Stimulated activated CD4-positive, alpha-beta T cell treated with anti-CD3 and anti-CD28 coated beads, Interleukin-12 subunit alpha, Interleukin-12 subunit beta, amount 100 ng/mL, for 24 hours (primary cell): ENCODE measurements at regions not wholly inside any gene's neighbourhood (a gene's known extent, or its start where the extent isn't known, plus 50 kb on each side); places are given as distances from the start of the nearest gene placed in this dataset.

Source experiments
- DNase-seq, 2 experiments: peaks; one replicate each; pipeline ENCODE4 v3.0.0-alpha.2; 2020; ENCODE audit warnings: low read depth in 2 of 2

GRCh38 chr20:56835829-56836550, 206.9 kb downstream of the TFAP2C start:
- no peak for DNase-seq

GRCh38 chr20:56839222-56839621, 210.1 kb downstream of the TFAP2C start:
- no peak for DNase-seq

- no peak for DNase-seq
Observed at GRCh38 chr20:56839786-56840185, 210.7 kb downstream of the TFAP2C start.

GRCh38 chr20:56840716-56841261, 211.7 kb downstream of the TFAP2C start:
- no peak for DNase-seq

GRCh38 chr20:56841346-56841908, 212.3 kb downstream of the TFAP2C start:
- DNase-seq, result no peak

GRCh38 chr20:56842056-56842455, 212.9 kb downstream of the TFAP2C start:
- no peak for DNase-seq

GRCh38 chr20:56843386-56843785, 214.3 kb downstream of the TFAP2C start:
- no peak for DNase-seq

GRCh38 chr20:56843817-56844216, 214.7 kb downstream of the TFAP2C start:
- DNase-seq, result no peak

- no peak for DNase-seq
Observed at GRCh38 chr20:56845546-56846086, 216.5 kb downstream of the TFAP2C start.

- DNase-seq, result no peak
Observed at GRCh38 chr20:56848561-56848960, 219.5 kb downstream of the TFAP2C start.

- no peak for DNase-seq
Observed at GRCh38 chr20:56851552-56851951, 222.4 kb downstream of the TFAP2C start.

GRCh38 chr20:56855708-56856107, 226.6 kb downstream of the TFAP2C start:
- DNase-seq, result no peak

- no peak for DNase-seq
Observed at GRCh38 chr20:56857950-56858349, 228.8 kb downstream of the TFAP2C start.

GRCh38 chr20:56859039-56859800, 230.1 kb downstream of the TFAP2C start:
- DNase-seq, result no peak

- DNase-seq, result no peak
Observed at GRCh38 chr20:56859801-56860261, 230.7 kb downstream of the TFAP2C start.

GRCh38 chr20:56860413-56860812, 231.3 kb downstream of the TFAP2C start:
- no peak for DNase-seq

- DNase-seq, result no peak
Observed at GRCh38 chr20:56861590-56861989, 232.5 kb downstream of the TFAP2C start.

- DNase-seq, result no peak
Observed at GRCh38 chr20:56865055-56865454, 235.9 kb downstream of the TFAP2C start.

- no peak for DNase-seq
Observed at GRCh38 chr20:56867128-56867527, 238.0 kb downstream of the TFAP2C start.

GRCh38 chr20:56868746-56869145, 239.6 kb downstream of the TFAP2C start:
- DNase-seq, result no peak

- DNase-seq, result no peak
Observed at GRCh38 chr20:56870271-56870670, 241.2 kb downstream of the TFAP2C start.

- no peak for DNase-seq
Observed at GRCh38 chr20:56871691-56872090, 242.6 kb downstream of the TFAP2C start.
